Keratinocyte (primary cell): ENCODE measurements at regions not wholly inside any gene's neighbourhood (a gene's known extent, or its start where the extent isn't known, plus 50 kb on each side); places are given as distances from the start of the nearest gene placed in this dataset.
"Not testable (repeated sequence)": the region's sequence is repeated elsewhere in the genome, so short reads cannot be mapped to it uniquely, and the experiment has no call there.

Experiments used
- DNase-seq: peaks from one replicate; pipeline ENCODE4 v3.0.0-alpha.2; 2011; ENCODE audit warnings: low read depth, missing footprints, low spot score
- FAIRE-seq: peaks from 2 replicates; lab custom pipeline; 2011; peaks lifted over from hg19 to GRCh38; lab: Jason Lieb, UNC
- H2AFZ ChIP-seq: 2 replicates; pipeline ENCODE4 v1.6.0; 2012; ENCODE audit warnings: low read length, control low read depth, inconsistent platforms; ENCODE audit not compliant: control insufficient read depth
- H3K27ac ChIP-seq: 2 replicates; pipeline ENCODE4 v1.5.1; 2011; ENCODE audit warnings: low read length; ENCODE audit not compliant: control insufficient read depth, insufficient read depth
- H3K27me3 ChIP-seq: 3 replicates; pipeline ENCODE4 v1.6.0; 2011; ENCODE audit warnings: low read length; ENCODE audit not compliant: control insufficient read depth, insufficient read depth; ENCODE audit errors: extremely low read depth
- H3K36me3 ChIP-seq, 2 experiments: 2 replicates in 1 of 2; 3 replicates in 1 of 2; pipeline ENCODE4 v1.5.1; 2011; ENCODE audit warnings: low read length in 2 of 2, mild to moderate bottlenecking in 1 of 2; ENCODE audit not compliant: control insufficient read depth in 2 of 2, insufficient read depth in 2 of 2; ENCODE audit errors: extremely low read depth in 1 of 2
- H3K4me1 ChIP-seq: 3 replicates; pipeline ENCODE4 v1.5.1; 2011; ENCODE audit warnings: low read length; ENCODE audit not compliant: control insufficient read depth, insufficient read depth; ENCODE audit errors: extremely low read depth
- H3K4me2 ChIP-seq: 3 replicates; pipeline ENCODE4 v1.6.0; 2011; ENCODE audit warnings: low read depth, low read length; ENCODE audit not compliant: control insufficient read depth, insufficient read depth; ENCODE audit errors: extremely low read depth
- H3K4me3 ChIP-seq, 3 experiments: fragments of 200-600 bp in 1 of 3; sonication (generic) in 1 of 3; 2 replicates in 2 of 3; 3 replicates in 1 of 3; pipeline ENCODE4 v1.5.1; 2011 to 2016; ENCODE audit warnings: low read length in 3 of 3, mild to moderate bottlenecking in 3 of 3, control low read depth in 2 of 3, inconsistent platforms in 1 of 3, low read depth in 1 of 3, mixed read lengths in 1 of 3, mixed run types in 1 of 3, moderate library complexity in 1 of 3; ENCODE audit not compliant: control insufficient read depth in 2 of 3, insufficient read depth in 2 of 3; ENCODE audit errors: extremely low read depth in 1 of 3
- H3K79me2 ChIP-seq: 2 replicates; pipeline ENCODE4 v1.6.0; 2012; ENCODE audit warnings: low read length; ENCODE audit not compliant: control insufficient read depth, insufficient read depth
- H3K9ac ChIP-seq: 3 replicates; pipeline ENCODE4 v1.6.0; 2011; ENCODE audit warnings: low read length; ENCODE audit not compliant: control insufficient read depth, insufficient read depth; ENCODE audit errors: extremely low read depth
- H3K9me1 ChIP-seq: 3 replicates; pipeline ENCODE4 v1.6.0; 2011; ENCODE audit warnings: low read length; ENCODE audit not compliant: control insufficient read depth, insufficient read depth; ENCODE audit errors: extremely low read depth
- H3K9me3 ChIP-seq: 2 replicates; pipeline ENCODE4 v1.5.1; 2012; ENCODE audit warnings: low read depth, low read length; ENCODE audit not compliant: control insufficient read depth
- H4K20me1 ChIP-seq: 3 replicates; pipeline ENCODE4 v1.6.0; 2011; ENCODE audit warnings: low read length; ENCODE audit not compliant: control insufficient read depth, insufficient read depth; ENCODE audit errors: extremely low read depth
- CTCF ChIP-seq, 3 experiments: IDR thresholded peaks in 1 of 3; conservative IDR thresholded peaks in 1 of 3; optimal IDR thresholded peaks in 1 of 3; 2 replicates in 2 of 3; 3 replicates in 1 of 3; pipeline versions ENCODE3 to v1.5.1; 2011; ENCODE audit warnings: low read length in 3 of 3, mild to moderate bottlenecking in 3 of 3, moderate library complexity in 2 of 3, control low read depth in 1 of 3, inconsistent platforms in 1 of 3; ENCODE audit not compliant: insufficient read depth in 2 of 3; ENCODE audit errors: extremely low read depth in 1 of 3
- EZH2 ChIP-seq: IDR thresholded peaks from one replicate; pipeline ENCODE4 v1.6.1; 2012; ENCODE audit warnings: inconsistent platforms, mild to moderate bottlenecking, low read length, moderate library complexity
- dilution Hi-C: fragments of 300-500 bp; cut with MboI; formaldehyde crosslinking; loops from one replicate; pipeline ENCODE4 v1.7.0; 2020; ENCODE audit warnings: low sequenced_read_pairs; ENCODE audit not compliant: extremely low pct_ligation_motif_present

- Histone ChIP-seq H4K20me1 (no peaks in the 10 kb centered on the region), H2AFZ (no peak overlapping the region), H3K9ac (no peak overlapping the region), H3K27ac (no peak overlapping the region), H3K4me2 (no peak overlapping the region), H3K9me3 (no peaks in the 10 kb centered on the region), H3K79me2 (no peaks in the 10 kb centered on the region), H3K27me3 (no peaks in the 10 kb centered on the region), H3K36me3 (no peaks in the 10 kb centered on the region), H3K4me3 (no peak overlapping the region), H3K4me1 (no peaks in the 10 kb centered on the region), H3K9me1 (no peaks in the 10 kb centered on the region)
- dilution Hi-C loops = no loop called here
- TF ChIP-seq CTCF (optimal IDR thresholded peaks at IDR 0.05 in 1 of 3, IDR thresholded peaks at IDR 0.05 in 1 of 3, conservative IDR thresholded peaks at IDR 0.05 in 1 of 3; ENCODE audit: extremely low read depth in 1 of 3, insufficient read depth in 2 of 3, low read length in 3 of 3) = no peak
- no peak for TF ChIP-seq EZH2
- DNase-seq (no peak), FAIRE-seq (no peak)
Observed at GRCh38 chr4:59671037-59671436, 1529.1 kb upstream of the ADGRL3 start.

DNA sequence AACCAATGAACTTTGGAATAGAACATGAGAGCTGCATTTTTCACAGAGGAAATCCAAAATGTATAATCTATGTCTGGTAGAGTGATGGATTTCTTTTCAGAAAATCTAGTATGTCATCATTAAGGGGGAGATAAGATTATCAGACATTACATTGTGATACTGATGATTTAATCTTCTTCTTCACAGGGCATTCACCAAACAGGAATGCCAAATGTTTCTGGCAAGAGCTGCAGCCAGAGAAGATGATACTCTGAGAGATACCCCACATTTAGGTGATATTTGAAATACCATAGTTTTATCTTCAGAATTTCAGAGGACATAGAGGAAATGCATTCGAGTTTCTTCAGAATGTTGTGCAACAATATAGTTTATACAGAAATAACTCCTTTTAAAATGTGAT lies 1523.7 kb upstream of the ADGRL3 start:
- no peak overlapping the region for H2AFZ ChIP-seq
- H3K9me1 ChIP-seq = no peaks in the 10 kb centered on the region
- H3K4me2 ChIP-seq = no peak overlapping the region
- no peak overlapping the region for H3K27ac ChIP-seq
- H3K4me1 ChIP-seq = no peaks in the 10 kb centered on the region
- H3K36me3 ChIP-seq = no peaks in the 10 kb centered on the region
- H4K20me1 ChIP-seq = no peaks in the 10 kb centered on the region
- DNase-seq = no peak
- no peaks in the 10 kb centered on the region for H3K27me3 ChIP-seq
- no peak for TF ChIP-seq EZH2
- TF ChIP-seq CTCF (optimal IDR thresholded peaks at IDR 0.05 in 1 of 3, IDR thresholded peaks at IDR 0.05 in 1 of 3, conservative IDR thresholded peaks at IDR 0.05 in 1 of 3; ENCODE audit: extremely low read depth in 1 of 3, insufficient read depth in 2 of 3, low read length in 3 of 3) = no peak
- no peak overlapping the region for H3K4me3 ChIP-seq
- no peaks in the 10 kb centered on the region for H3K9me3 ChIP-seq
- no peaks in the 10 kb centered on the region for H3K79me2 ChIP-seq
- dilution Hi-C loops = no loop called here
- no peak overlapping the region for H3K9ac ChIP-seq
- no peak for FAIRE-seq

GRCh38 chr4:59676992-59677391 lies 1523.1 kb upstream of the ADGRL3 start:
- H3K27me3 ChIP-seq, H3K27ac ChIP-seq, FAIRE-seq, H4K20me1 ChIP-seq, H2AFZ ChIP-seq, DNase-seq, H3K4me1 ChIP-seq, H3K79me2 ChIP-seq, H3K9me1 ChIP-seq, H3K9ac ChIP-seq, H3K4me3 ChIP-seq, dilution Hi-C loops, H3K9me3 ChIP-seq, H3K36me3 ChIP-seq, H3K4me2 ChIP-seq: not testable (repeated sequence)
